Osteoblast (primary cell): ENCODE measurements at regions not wholly inside any gene's neighbourhood (a gene's known extent, or its start where the extent isn't known, plus 50 kb on each side); places are given as distances from the start of the nearest gene placed in this dataset. TPM values are rescaled to one million over a fixed set of nuclear protein-coding genes. Genes with fewer than 3 reads are reported as not detected.

Experiments used
- DNase-seq: peaks from one replicate; pipeline ENCODE4 v3.0.0; 2011; ENCODE audit warnings: low spot score, mixed read lengths; ENCODE audit not compliant: insufficient read length; ENCODE audit errors: missing footprints
- H2AFZ ChIP-seq: 2 replicates; pipeline ENCODE4 v1.6.0; 2011; ENCODE audit warnings: mild to moderate bottlenecking, low read length
- H3K27ac ChIP-seq: 2 replicates; pipeline ENCODE4 v1.5.1; 2011; ENCODE audit warnings: mild to moderate bottlenecking, low read depth, low read length, moderate library complexity
- H3K27me3 ChIP-seq: 2 replicates; pipeline ENCODE4 v1.6.0; 2012; ENCODE audit warnings: mild to moderate bottlenecking, control low read depth, inconsistent platforms, low read length, moderate library complexity; ENCODE audit not compliant: insufficient read depth
- H3K36me3 ChIP-seq: 2 replicates; pipeline ENCODE4 v1.5.1; 2011; ENCODE audit warnings: mild to moderate bottlenecking, low read length, control low read depth, moderate library complexity; ENCODE audit not compliant: insufficient read depth
- H3K4me1 ChIP-seq: 2 replicates; pipeline ENCODE4 v1.5.1; 2011; ENCODE audit warnings: mild to moderate bottlenecking, low read length, control low read depth, moderate library complexity; ENCODE audit not compliant: insufficient read depth
- H3K4me2 ChIP-seq: 2 replicates; pipeline ENCODE4 v1.6.0; 2011; ENCODE audit warnings: mild to moderate bottlenecking, low read length; ENCODE audit not compliant: insufficient read depth
- H3K4me3 ChIP-seq: fragments of 200-600 bp; sonication (generic); 3 replicates; pipeline ENCODE4 v1.5.1; 2012; ENCODE audit warnings: mild to moderate bottlenecking, low read length, inconsistent platforms; ENCODE audit not compliant: insufficient read depth
- H3K79me2 ChIP-seq: 2 replicates; pipeline ENCODE4 v1.6.0; 2012; ENCODE audit warnings: mild to moderate bottlenecking, low read length, control low read depth, inconsistent platforms; ENCODE audit not compliant: insufficient read depth
- H3K9me3 ChIP-seq: 2 replicates; pipeline ENCODE4 v1.5.1; 2011; ENCODE audit warnings: low read depth, low read length, control low read depth
- H4K20me1 ChIP-seq: 2 replicates; pipeline ENCODE4 v1.6.0; 2012; ENCODE audit warnings: mild to moderate bottlenecking, low read length, control low read depth; ENCODE audit not compliant: insufficient read depth
- CTCF ChIP-seq: IDR thresholded peaks from 2 replicates; pipeline ENCODE4 v1.5.1; 2011; ENCODE audit warnings: mild to moderate bottlenecking, low read depth, low read length, moderate library complexity; ENCODE audit errors: extremely low read depth
- small RNA-seq: library from RNA; depleted of rRNA; stranded (forward); fragments of <200 nt; gene quantifications from one replicate; pipeline ENCODE3, GENCODE V24; 2012

GRCh38 chr2:49210191-49210590 lies 55.9 kb upstream of the FSHR start:
- H3K4me1 ChIP-seq = no peaks in the 10 kb centered on the region
- no peaks in the 10 kb centered on the region for H3K36me3 ChIP-seq
- H3K79me2 ChIP-seq = no peaks in the 10 kb centered on the region
- no peak overlapping the region for H3K4me3 ChIP-seq
- no peak overlapping the region for H3K4me2 ChIP-seq
- TF ChIP-seq CTCF = no peak
- H2AFZ ChIP-seq = no peak overlapping the region
- no peak overlapping the region for H3K27ac ChIP-seq
- H4K20me1 ChIP-seq = no peaks in the 10 kb centered on the region
- no peaks in the 10 kb centered on the region for H3K9me3 ChIP-seq
- no peak for DNase-seq
- no peaks in the 10 kb centered on the region for H3K27me3 ChIP-seq

- Histone ChIP-seq H3K4me2 (no peak overlapping the region), H3K27ac (no peak overlapping the region), H3K9me3 (no peaks in the 10 kb centered on the region), H4K20me1 (no peaks in the 10 kb centered on the region), H2AFZ (no peak overlapping the region), H3K79me2 (no peaks in the 10 kb centered on the region), H3K36me3 (no peaks in the 10 kb centered on the region), H3K4me3 (no peak overlapping the region), H3K27me3 (no peaks in the 10 kb centered on the region), H3K4me1 (no peaks in the 10 kb centered on the region)
- no peak for TF ChIP-seq CTCF
- DNase-seq = no peak
Observed at GRCh38 chr2:49207204-49207603, 52.9 kb upstream of the FSHR start.

Small RNA genes lying in the stretch of these regions (small RNA-seq; reads per million reads assigned to genes)
- not detected for gene RNU6-439P
